Endothelial cell of umbilical vein (primary cell): ENCODE measurements at regions not wholly inside any gene's neighbourhood (a gene's known extent, or its start where the extent isn't known, plus 50 kb on each side); places are given as distances from the start of the nearest gene placed in this dataset.

Experiments
- BruUV-seq: library from RNA; stranded (reverse); fragments of 400-500 nt; replicated peaks from 2 replicates; lab custom pipeline; 2021; lab: Mats Ljungman, UMichigan
- CTCF ChIA-PET: fragments of 300-600, 350-600 bp; sonication (Branson Sonifier 250); formaldehyde crosslinking; loops from one replicate; lab custom pipeline; 2021; ENCODE audit warnings: antibody characterized with exemption, inconsistent platforms; lab: Charles Lee
- POLR2A ChIA-PET: fragments of 300-600, 350-600 bp; sonication (Branson Sonifier 250); formaldehyde crosslinking; loops from one replicate; lab custom pipeline; 2021; ENCODE audit warnings: antibody characterized with exemption, inconsistent platforms; lab: Charles Lee
- DNase-seq: peaks from one replicate; pipeline ENCODE4 v3.0.0-alpha.2; 2011; ENCODE audit warnings: low read depth, low spot score
- FAIRE-seq: peaks from 2 replicates; lab custom pipeline; 2011; peaks lifted over from hg19 to GRCh38; lab: Jason Lieb, UNC
- H2AFZ ChIP-seq: 2 replicates; pipeline ENCODE4 v1.6.0; 2012; ENCODE audit warnings: low read depth, low read length, control low read depth, inconsistent platforms
- H3K27ac ChIP-seq: 2 replicates; pipeline ENCODE4 v1.5.1; 2011; ENCODE audit warnings: low read depth, mild to moderate bottlenecking, control low read depth, low read length, moderate library complexity; ENCODE audit not compliant: insufficient read depth
- H3K27me3 ChIP-seq, 2 experiments: 2 replicates each; pipeline versions ENCODE4 v1.6.0 to v1.6.1; 2011; ENCODE audit warnings: low read length in 2 of 2, mixed read lengths in 1 of 2; ENCODE audit not compliant: control insufficient read depth in 2 of 2, insufficient read depth in 2 of 2
- H3K36me3 ChIP-seq, 2 experiments: 2 replicates in 1 of 2; 3 replicates in 1 of 2; pipeline ENCODE4 v1.5.1; 2011; ENCODE audit warnings: low read length in 2 of 2, mild to moderate bottlenecking in 1 of 2, moderate library complexity in 1 of 2; ENCODE audit not compliant: control insufficient read depth in 2 of 2, insufficient read depth in 2 of 2; ENCODE audit errors: extremely low read depth in 1 of 2
- H3K4me1 ChIP-seq: 3 replicates; pipeline ENCODE4 v1.5.1; 2011; ENCODE audit warnings: mild to moderate bottlenecking, low read length; ENCODE audit not compliant: control insufficient read depth, insufficient read depth; ENCODE audit errors: extremely low read depth
- H3K4me2 ChIP-seq: 2 replicates; pipeline ENCODE4 v1.6.1; 2011; ENCODE audit warnings: low read length, control low read depth, mixed read lengths; ENCODE audit not compliant: insufficient read depth
- H3K4me3 ChIP-seq, 3 experiments: fragments of 200-600 bp in 1 of 3; sonication (generic), shearing (Covaris generic) in 1 of 3; replicated peaks in 1 of 3; 2 replicates each; pipeline ENCODE4 v1.5.1; 2011 to 2016; ENCODE audit warnings: control low read depth in 3 of 3, low read length in 3 of 3, mild to moderate bottlenecking in 2 of 3, inconsistent platforms in 1 of 3, low read depth in 1 of 3, moderate library complexity in 1 of 3; ENCODE audit not compliant: insufficient read depth in 1 of 3
- H3K79me2 ChIP-seq: 2 replicates; pipeline ENCODE4 v1.6.0; 2012; ENCODE audit warnings: low read length, inconsistent platforms; ENCODE audit not compliant: control insufficient read depth, insufficient read depth
- H3K9ac ChIP-seq: replicated peaks from 2 replicates; pipeline ENCODE3; 2011; ENCODE audit warnings: low read length, control low read depth; ENCODE audit not compliant: insufficient read depth; ENCODE audit errors: extremely low read depth
- H3K9me1 ChIP-seq: replicated peaks from 3 replicates; pipeline ENCODE4 v1.6.0; 2011; ENCODE audit warnings: mild to moderate bottlenecking, low read length; ENCODE audit not compliant: control insufficient read depth, insufficient read depth; ENCODE audit errors: extremely low read depth
- H3K9me3 ChIP-seq: replicated peaks from 2 replicates; pipeline ENCODE4 v1.5.1; 2012; ENCODE audit warnings: low read length, inconsistent platforms; ENCODE audit not compliant: control insufficient read depth, insufficient read depth
- H4K20me1 ChIP-seq: replicated peaks from 2 replicates; pipeline ENCODE3; 2011; ENCODE audit warnings: mild to moderate bottlenecking, low read length; ENCODE audit not compliant: control insufficient read depth, insufficient read depth; ENCODE audit errors: extremely low read depth
- EZH2 ChIP-seq: IDR thresholded peaks from 2 replicates; pipeline ENCODE4 v1.6.1; 2012; ENCODE audit warnings: borderline replicate concordance, low read depth, mild to moderate bottlenecking, moderate library complexity, low read length, inconsistent platforms; ENCODE audit not compliant: severe bottlenecking
- FOS ChIP-seq: IDR thresholded peaks from 2 replicates; pipeline ENCODE4 v1.6.1; 2011; ENCODE audit warnings: mild to moderate bottlenecking, low read length, moderate library complexity, borderline replicate concordance; ENCODE audit not compliant: insufficient read depth
- GATA2 ChIP-seq: IDR thresholded peaks from 2 replicates; pipeline ENCODE4 v1.7.0; 2011; ENCODE audit warnings: low read depth, mild to moderate bottlenecking, moderate library complexity, mixed read lengths, low read length; ENCODE audit not compliant: insufficient read length, insufficient read depth
- JUN ChIP-seq: IDR thresholded peaks from 2 replicates; pipeline ENCODE4 v1.6.1; 2011; ENCODE audit warnings: borderline replicate concordance, low read depth; ENCODE audit not compliant: insufficient read length, insufficient read depth
- MAX ChIP-seq: IDR thresholded peaks from 2 replicates; pipeline ENCODE4 v1.6.1; 2011; ENCODE audit not compliant: insufficient read depth, insufficient read length
- MYC ChIP-seq: IDR thresholded peaks from one replicate; pipeline ENCODE4 v1.6.1; 2011; ENCODE audit warnings: mild to moderate bottlenecking, low read depth, low read length
- POLR2A ChIP-seq: IDR thresholded peaks from 2 replicates; pipeline ENCODE4 v1.6.1; 2012; ENCODE audit warnings: low read depth, mild to moderate bottlenecking, control low read depth, low read length
- POLR2AphosphoS5 ChIP-seq: IDR thresholded peaks from 2 replicates; pipeline ENCODE4 v1.6.1; 2012; ENCODE audit warnings: low read depth, mild to moderate bottlenecking, control low read depth, low read length, moderate library complexity; ENCODE audit not compliant: insufficient read depth
- dilution Hi-C: fragments of 300-500 bp; cut with MboI; formaldehyde crosslinking; loops from one replicate; pipeline ENCODE4 v1.15.0; 2019; ENCODE audit warnings: low sequenced_read_pairs; ENCODE audit not compliant: extremely low pct_ligation_motif_present
- intact Hi-C: fragments of 100-400 bp; cut with micrococcal nuclease; formaldehyde crosslinking; loops from one replicate; pipeline ENCODE4 v1.10.0; 2022
- TF ChIP-seq, protein P1 (sequence below), 2 donors: IDR thresholded peaks; 1 replicate in 1 of 2; 2 replicates in 1 of 2; pipeline ENCODE4 v1.5.1; 2011; ENCODE audit warnings: low read length in 2 of 2, mild to moderate bottlenecking in 2 of 2, moderate library complexity in 2 of 2, control low read depth in 1 of 2, inconsistent platforms in 1 of 2, low read depth in 1 of 2; ENCODE audit not compliant: insufficient read depth in 1 of 2; ENCODE audit errors: extremely low read depth in 1 of 2

GRCh38 chr3:117768581-117768980 lies 1059.0 kb downstream of the TUSC7 start:
- no peak for DNase-seq
- dilution Hi-C loops, result no loop called here

DNA sequence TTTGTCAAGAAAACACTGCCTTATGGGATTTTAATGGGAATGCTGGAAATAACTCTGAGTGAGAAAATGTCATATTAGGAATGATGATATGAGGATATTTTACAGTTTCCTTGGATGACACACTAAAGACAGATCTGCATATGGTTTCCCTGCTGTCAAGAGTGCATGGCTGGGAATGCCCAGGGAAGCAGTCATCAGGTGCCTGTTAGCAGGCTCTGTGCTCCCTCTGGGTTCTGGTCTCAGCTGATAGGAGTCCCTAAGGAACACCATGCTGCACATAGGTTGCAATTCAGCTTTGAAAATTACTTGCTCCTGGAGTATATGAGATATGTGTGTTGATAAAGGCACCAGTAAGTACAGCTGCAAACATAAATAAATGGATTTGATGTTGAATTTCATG lies 1064.6 kb downstream of the TUSC7 start:
- FAIRE-seq (no peak), DNase-seq (no peak)
- Histone ChIP-seq H3K9me3 (no peaks in the 10 kb centered on the region), H3K27ac (no peak overlapping the region), H3K4me3 (no peak overlapping the region), H3K9ac (no peak overlapping the region), H4K20me1 (no peaks in the 10 kb centered on the region), H2AFZ (no peak overlapping the region), H3K4me1 (no peaks in the 10 kb centered on the region), H3K9me1 (no peaks in the 10 kb centered on the region), H3K4me2 (no peak overlapping the region), H3K27me3 (no peaks in the 10 kb centered on the region), H3K79me2 (no peaks in the 10 kb centered on the region), H3K36me3 (no peaks in the 10 kb centered on the region)
- intact Hi-C loops (no loop called here), dilution Hi-C loops (no loop called here)
- BruUV-seq, result no TSS peak
- CTCF ChIA-PET, result no interaction called here
- TF ChIP-seq JUN, result no peak
- TF ChIP-seq FOS, result no peak
- no peak for TF ChIP-seq MAX
- no peak for TF ChIP-seq POLR2A
- TF ChIP-seq POLR2AphosphoS5, result no peak
- TF ChIP-seq, protein P1, sequence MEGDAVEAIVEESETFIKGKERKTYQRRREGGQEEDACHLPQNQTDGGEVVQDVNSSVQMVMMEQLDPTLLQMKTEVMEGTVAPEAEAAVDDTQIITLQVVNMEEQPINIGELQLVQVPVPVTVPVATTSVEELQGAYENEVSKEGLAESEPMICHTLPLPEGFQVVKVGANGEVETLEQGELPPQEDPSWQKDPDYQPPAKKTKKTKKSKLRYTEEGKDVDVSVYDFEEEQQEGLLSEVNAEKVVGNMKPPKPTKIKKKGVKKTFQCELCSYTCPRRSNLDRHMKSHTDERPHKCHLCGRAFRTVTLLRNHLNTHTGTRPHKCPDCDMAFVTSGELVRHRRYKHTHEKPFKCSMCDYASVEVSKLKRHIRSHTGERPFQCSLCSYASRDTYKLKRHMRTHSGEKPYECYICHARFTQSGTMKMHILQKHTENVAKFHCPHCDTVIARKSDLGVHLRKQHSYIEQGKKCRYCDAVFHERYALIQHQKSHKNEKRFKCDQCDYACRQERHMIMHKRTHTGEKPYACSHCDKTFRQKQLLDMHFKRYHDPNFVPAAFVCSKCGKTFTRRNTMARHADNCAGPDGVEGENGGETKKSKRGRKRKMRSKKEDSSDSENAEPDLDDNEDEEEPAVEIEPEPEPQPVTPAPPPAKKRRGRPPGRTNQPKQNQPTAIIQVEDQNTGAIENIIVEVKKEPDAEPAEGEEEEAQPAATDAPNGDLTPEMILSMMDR (IDR thresholded peaks at IDR 0.05; ENCODE audit: extremely low read depth in 1 of 2, insufficient read depth in 1 of 2, low read depth in 1 of 2, low read length in 2 of 2), result no peak
- TF ChIP-seq GATA2, result no peak
- TF ChIP-seq MYC, result no peak
- TF ChIP-seq EZH2, result no peak
- POLR2A ChIA-PET, result no interaction called here

More at GRCh38 chr3:117768581-117768980, 1059.0 kb downstream of the TUSC7 start:
- TF ChIP-seq MAX, result no peak
- no peak for TF ChIP-seq GATA2
- no peak for TF ChIP-seq POLR2A
- POLR2A ChIA-PET, result no interaction called here
- Histone ChIP-seq H3K9me3 (no peaks in the 10 kb centered on the region), H3K27me3 (no peaks in the 10 kb centered on the region), H3K4me3 (no peak overlapping the region), H3K9me1 (no peaks in the 10 kb centered on the region), H3K4me1 (no peaks in the 10 kb centered on the region), H3K36me3 (no peaks in the 10 kb centered on the region), H4K20me1 (no peaks in the 10 kb centered on the region), H3K79me2 (no peaks in the 10 kb centered on the region), H3K27ac (no peak overlapping the region), H2AFZ (no peak overlapping the region), H3K9ac (no peak overlapping the region), H3K4me2 (no peak overlapping the region)
- BruUV-seq, result no TSS peak
- CTCF ChIA-PET, result no interaction called here
- intact Hi-C loops, result no loop called here
- no peak for FAIRE-seq
